ENCODE measurements at regions not wholly inside any gene's neighbourhood (a gene's known extent, or its start where the extent isn't known, plus 50 kb on each side); places are given as distances from the start of the nearest gene placed in this dataset.

DNA sequence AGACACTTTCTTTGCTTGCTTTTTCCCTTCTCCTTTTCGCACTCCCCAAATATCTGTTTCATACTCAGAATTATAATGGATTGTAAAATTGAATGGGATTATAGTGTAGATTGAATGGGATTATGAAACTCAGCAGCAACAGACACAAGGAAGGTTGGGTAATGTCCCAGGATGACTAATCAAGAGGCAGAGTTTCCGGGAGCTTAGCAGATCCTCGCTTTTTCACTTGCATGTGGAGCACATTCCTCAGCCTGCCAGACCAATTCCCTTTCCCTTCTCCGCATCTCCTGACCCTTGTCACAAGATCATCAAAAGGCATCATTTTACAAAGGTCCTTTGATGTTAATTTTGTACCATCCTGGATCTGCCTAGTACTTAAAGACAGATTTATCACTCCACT, 55.1 kb upstream of the SLC1A1 start:
- no peak for DNase-seq

- DNase-seq = no peak
These were observed 56.9 kb upstream of the SLC1A1 start for GRCh38 chr9:4433379-4433778.

GRCh38 chr9:4430432-4431261, 59.6 kb upstream of the SLC1A1 start:
- no peak for DNase-seq

DNA sequence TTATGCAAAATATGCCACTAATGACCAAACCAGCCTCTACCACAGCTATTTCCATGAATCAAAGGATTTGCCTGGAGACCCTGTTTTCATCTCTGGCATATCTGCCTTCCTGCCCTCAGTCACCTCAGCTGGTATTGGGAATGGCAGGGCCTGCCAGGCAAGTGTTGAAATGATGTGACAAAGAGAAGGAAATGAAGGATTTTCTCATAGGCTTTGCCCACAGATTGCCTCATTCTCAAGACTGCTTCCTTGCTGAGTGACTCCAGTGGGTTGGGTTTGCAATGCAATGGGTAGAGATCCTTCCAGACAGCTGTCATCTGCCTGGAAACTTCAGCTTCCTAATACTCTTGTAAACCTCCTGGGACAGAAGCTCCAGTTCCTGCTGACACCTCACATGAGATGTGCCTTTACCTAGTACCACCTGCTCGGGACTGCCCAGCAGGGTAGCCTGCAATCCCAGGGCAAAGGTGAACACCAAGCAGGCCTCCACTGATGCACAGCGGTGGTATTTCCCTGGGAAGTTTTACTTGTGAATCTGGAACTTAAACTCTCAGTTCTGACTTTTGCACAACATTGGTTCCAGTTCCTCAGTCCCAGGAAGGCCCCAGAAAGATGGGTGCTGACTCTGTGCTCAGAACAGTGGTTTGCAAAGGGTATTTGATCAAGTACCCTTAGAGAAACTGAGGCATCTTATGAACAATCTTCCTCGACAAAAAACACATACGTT, 64.8 kb upstream of the SLC1A1 start:
- no peak for DNase-seq

DNA sequence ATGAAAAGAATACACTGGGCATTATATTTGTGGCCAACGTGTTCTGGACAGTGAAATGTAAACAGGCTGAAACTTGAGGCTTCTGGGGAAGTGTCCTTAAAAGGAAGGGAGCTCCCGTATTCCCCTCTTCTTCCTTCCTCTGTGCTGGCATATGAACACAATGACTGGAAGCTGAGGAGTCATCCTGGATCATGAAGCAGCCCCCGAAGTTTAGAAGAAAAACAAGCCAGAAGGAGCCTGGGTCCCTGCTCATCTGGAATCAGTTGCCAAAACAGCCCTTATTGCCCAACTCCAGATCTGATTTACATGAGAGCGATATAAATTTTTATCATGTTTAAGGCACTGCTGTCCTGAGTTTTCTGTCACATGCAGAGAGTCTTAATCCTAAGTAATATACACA, 65.4 kb upstream of the SLC1A1 start:
- no peak for DNase-seq

DNA sequence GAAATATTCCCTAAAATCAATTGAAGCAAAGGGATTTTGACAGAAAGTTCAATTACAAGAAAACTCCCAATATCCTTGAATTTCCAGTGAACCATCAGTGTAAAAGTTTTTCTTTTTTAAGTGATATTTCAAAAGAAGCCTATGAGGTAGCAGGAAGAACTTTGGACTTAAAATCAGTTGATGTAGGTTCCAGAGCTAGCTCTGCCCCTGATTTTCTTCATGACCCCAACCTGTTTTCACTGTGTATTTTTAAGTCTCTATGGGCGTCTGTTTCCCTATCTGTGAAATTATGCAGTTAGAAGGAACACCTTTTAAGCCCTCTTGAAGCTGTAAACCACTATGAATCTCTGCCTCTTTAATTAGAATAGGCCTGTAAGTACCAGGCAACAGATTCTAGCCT, 66.2 kb upstream of the SLC1A1 start:
- no peak for DNase-seq

- no peak for DNase-seq
These were observed 67.1 kb upstream of the SLC1A1 start for GRCh38 chr9:4423207-4423610.

GRCh38 chr9:4422495-4422894, 67.8 kb upstream of the SLC1A1 start:
- no peak for DNase-seq

- DNase-seq = no peak
These were observed 68.4 kb upstream of the SLC1A1 start for GRCh38 chr9:4421847-4422246.

- no peak for DNase-seq
These were observed 69.9 kb upstream of the SLC1A1 start for GRCh38 chr9:4420351-4420750.

- no peak for DNase-seq
These were observed 72.5 kb upstream of the SLC1A1 start for GRCh38 chr9:4417578-4418325.

- DNase-seq = no peak
These were observed 73.8 kb upstream of the SLC1A1 start for GRCh38 chr9:4416467-4416866.

GRCh38 chr9:4415281-4415680, 75.0 kb upstream of the SLC1A1 start:
- no peak for DNase-seq

DNA sequence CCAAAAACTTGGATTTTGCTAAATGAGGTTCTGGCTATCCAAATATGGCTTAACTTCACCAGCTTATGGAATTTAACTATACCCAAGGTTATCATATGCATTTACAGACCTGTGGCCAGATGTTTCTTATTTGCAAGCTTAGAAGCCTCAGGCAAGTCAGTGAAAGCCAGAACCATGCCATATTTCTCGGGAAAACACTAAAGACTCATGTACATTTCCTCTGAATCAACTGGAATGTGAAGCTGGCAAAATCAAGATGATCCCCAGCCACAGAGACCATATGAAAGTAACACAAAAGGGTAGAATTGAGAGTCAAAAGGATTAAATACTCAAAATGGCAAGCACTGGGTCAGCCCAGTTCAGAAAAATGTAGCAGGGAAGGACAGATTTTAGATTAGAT, 76.4 kb upstream of the SLC1A1 start:
- no peak for DNase-seq

DNA sequence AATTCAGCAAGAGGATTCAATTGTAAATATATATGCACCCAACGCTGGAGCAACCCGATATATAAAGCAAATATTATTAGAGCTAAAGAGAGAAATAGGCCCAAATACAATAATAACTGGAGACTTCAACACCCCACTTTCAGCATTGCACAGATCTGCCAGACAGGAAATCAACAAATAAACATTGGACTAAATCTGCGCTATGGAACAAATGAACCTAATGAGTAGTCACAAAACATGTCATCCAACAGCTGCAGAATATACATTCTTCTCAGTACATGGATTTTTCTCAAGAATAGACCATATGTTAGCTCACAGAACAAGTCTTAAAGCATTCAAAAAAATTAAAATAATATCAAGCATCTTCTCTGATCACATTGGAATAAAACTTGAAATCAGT, 86.1 kb upstream of the SLC1A1 start:
- DNase-seq = no peak

- no peak for DNase-seq
These were observed 87.8 kb upstream of the SLC1A1 start for GRCh38 chr9:4402501-4402900.

GRCh38 chr9:4400731-4401130, 89.5 kb upstream of the SLC1A1 start:
- no peak for DNase-seq

DNA sequence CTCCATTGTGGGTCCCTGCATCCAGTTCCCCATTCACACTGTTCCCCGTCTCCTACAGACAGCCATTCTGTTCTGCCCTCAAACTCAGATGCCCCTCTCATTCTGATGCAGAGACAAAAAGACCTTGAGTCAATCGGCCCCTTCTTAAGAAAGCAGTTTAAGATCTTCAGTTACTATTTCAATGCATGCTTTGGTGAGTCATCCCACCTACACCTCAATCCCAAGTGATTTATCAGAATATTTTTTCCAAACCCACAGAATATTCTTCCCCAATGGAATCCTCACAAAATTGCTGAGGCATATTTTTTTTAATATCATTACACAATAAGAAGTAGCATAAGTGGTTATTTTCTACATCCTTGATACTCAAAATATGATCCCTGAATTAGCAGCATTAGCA, 92.4 kb upstream of the SLC1A1 start:
- no peak for DNase-seq

DNA sequence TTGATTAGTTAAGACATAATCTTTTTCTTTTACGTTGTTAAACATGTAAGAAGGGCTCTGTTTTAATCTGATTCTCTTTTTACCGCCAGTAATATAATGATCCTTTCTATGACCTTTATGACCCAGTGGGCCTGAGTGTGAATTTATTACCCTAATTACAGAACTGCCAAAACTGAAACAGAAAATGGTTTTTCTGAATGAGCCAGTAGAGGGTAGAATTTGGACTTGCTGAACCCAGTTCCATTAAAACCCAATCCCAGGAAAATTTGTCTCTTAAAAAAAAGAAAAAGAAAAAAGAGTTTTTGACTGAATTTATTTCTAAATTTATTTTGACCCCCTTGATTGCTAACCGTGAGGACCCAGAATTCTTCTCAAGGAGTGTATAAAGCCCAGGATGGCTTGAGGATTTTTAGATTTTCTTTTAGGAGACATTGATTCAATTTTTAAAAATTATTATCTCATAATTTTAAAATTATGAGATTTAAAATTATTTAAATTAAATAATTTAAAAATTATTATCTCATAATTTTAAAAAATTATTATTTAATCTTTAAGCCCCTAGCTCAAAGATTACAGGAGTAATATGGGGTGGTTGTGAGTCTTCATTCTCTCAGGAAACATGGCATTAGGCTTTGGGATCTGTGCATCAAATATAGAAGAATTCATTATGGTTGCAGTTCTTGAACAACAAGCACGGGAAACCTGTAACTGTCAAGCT, 94.1 kb upstream of the GLIS3 start:
- no peak for DNase-seq

DNA sequence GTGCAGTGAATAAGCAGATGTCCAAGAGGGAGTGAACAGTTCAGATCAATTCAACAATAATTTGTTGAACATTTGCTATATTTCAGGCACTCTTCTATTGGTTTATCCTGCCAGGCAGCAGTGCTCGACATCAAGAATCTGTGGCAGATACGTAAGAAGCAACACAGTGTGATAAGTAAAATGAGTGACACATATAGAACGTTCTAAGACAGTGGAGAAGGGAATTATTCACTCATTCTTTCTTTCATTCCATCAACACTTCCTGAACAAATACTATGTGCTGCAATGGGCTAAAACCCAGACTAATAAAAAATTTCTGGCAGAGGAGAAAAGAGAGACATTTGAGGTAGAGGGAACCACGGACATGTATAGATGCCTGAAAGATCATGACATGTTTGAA, 89.9 kb upstream of the GLIS3 start:
- DNase-seq = no peak

- DNase-seq = no peak
These were observed 89.1 kb upstream of the GLIS3 start for GRCh38 chr9:4389003-4389402.

DNA sequence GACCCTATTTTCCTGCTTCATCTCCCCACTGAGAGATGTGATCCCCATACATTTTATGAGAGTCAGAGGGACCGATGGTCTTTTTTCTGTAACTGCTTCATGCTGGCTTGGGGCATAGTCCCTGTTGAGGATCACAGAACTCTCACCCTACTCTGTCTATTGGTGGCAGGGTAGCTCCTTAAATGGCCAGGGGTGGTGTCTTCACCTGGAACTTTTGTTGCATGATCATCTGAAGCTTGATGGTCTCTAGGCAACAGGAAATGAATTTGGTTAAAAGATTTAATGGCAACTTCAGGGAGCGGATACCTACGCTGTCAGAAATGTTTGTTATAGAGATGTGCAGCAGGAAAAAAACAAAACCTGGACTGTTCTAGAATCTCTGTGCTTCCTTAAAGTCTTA, 87.0 kb upstream of the GLIS3 start:
- no peak for DNase-seq

DNA sequence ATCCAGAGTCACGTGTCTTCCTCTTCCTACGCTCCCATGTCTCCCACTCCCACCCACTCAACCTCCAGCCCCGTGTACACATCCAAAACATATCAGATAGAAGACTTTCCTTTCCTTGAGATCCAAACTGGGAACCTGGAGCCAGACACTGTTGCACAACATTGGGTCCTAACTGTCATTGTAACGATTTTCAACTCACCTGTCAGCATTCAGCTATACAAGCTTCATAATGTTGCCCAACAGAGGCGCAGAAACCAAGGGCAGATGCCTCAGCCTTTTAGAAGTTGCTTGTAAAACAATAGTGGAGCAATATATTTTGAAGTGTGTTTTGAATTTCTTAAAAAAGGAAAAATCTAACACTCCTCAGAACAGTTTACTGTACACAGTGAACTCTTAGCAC, 84.9 kb upstream of the GLIS3 start:
- DNase-seq = no peak
